ENCODE measurements at regions not wholly inside any gene's neighbourhood (a gene's known extent, or its start where the extent isn't known, plus 50 kb on each side); places are given as distances from the start of the nearest gene placed in this dataset.

- no peak for ATAC-seq
- no peaks in the 10 kb centered on the region for H3K36me3 ChIP-seq (ENCODE audit: control insufficient read depth, insufficient read depth, low read length)
- no peaks in the 10 kb centered on the region for H3K4me1 ChIP-seq (ENCODE audit: control insufficient read depth, insufficient read depth, low read length)
- POLR2A ChIA-PET = no interaction called here
- H3K4me3 ChIP-seq (ENCODE audit: low read depth in 2 of 2, low read length in 2 of 2) = no peak overlapping the region
- in situ Hi-C loops (cut with HindIII; ENCODE audit: low pct_unique_long_range_greater_than_20kb, low sequenced_read_pairs) (no loop called here), intact Hi-C loops (cut with micrococcal nuclease; ENCODE audit: unreplicated experiment) (no loop called here)
- no peak for TF ChIP-seq REST (IDR thresholded peaks at IDR 0.05; ENCODE audit: insufficient read depth in 1 of 2, low read depth in 2 of 2, low read length in 1 of 2)
- no peak for TF ChIP-seq TCF7L2 (IDR thresholded peaks at IDR 0.05; ENCODE audit: low read depth, low read length)
- TF ChIP-seq SIN3A (IDR thresholded peaks at IDR 0.05; ENCODE audit: borderline replicate concordance, insufficient read depth, low read depth, low read length) = no peak
- no peak for TF ChIP-seq POLR2AphosphoS5 (IDR thresholded peaks at IDR 0.05; ENCODE audit: low read depth, low read length)
- TF ChIP-seq CTCF (IDR thresholded peaks at IDR 0.05) = no peak
- CTCF ChIA-PET = no interaction called here
- BruUV-seq (replicated peaks) = no TSS peak
- DNase-seq (ENCODE audit: low read depth, low spot score) = no peak
- no peaks in the 10 kb centered on the region for H3K9me3 ChIP-seq (ENCODE audit: control insufficient read depth, insufficient read depth, low read depth, low read length)
- H3K27ac ChIP-seq (ENCODE audit: low read length) = no peak overlapping the region
- no peaks in the 10 kb centered on the region for H3K27me3 ChIP-seq (ENCODE audit: control insufficient read depth, insufficient read depth, low read length)
Observed at GRCh38 chr9:79974806-79975422, 403.1 kb downstream of the TLE4 start.

GRCh38 chr9:79973627-79974026 is 401.9 kb downstream of the TLE4 start:
- in situ Hi-C loops (cut with HindIII; ENCODE audit: low pct_unique_long_range_greater_than_20kb, low sequenced_read_pairs) (no loop called here), intact Hi-C loops (cut with micrococcal nuclease; ENCODE audit: unreplicated experiment) (no loop called here)
- Histone ChIP-seq H3K27me3 (ENCODE audit: control insufficient read depth, insufficient read depth, low read length) (no peaks in the 10 kb centered on the region), H3K36me3 (ENCODE audit: control insufficient read depth, insufficient read depth, low read length) (no peaks in the 10 kb centered on the region), H3K9me3 (ENCODE audit: control insufficient read depth, insufficient read depth, low read depth, low read length) (no peaks in the 10 kb centered on the region), H3K4me3 (ENCODE audit: low read depth in 2 of 2, low read length in 2 of 2) (no peak overlapping the region), H3K27ac (ENCODE audit: low read length) (no peak overlapping the region), H3K4me1 (ENCODE audit: control insufficient read depth, insufficient read depth, low read length) (no peaks in the 10 kb centered on the region)
- ChIA-PET POLR2A (no interaction called here), CTCF (no interaction called here)
- no peak for ATAC-seq
- DNase-seq (ENCODE audit: low read depth, low spot score) = no peak
- no TSS peak for BruUV-seq (replicated peaks)
- TF ChIP-seq POLR2AphosphoS5 (IDR thresholded peaks at IDR 0.05; ENCODE audit: low read depth, low read length) (no peak), TCF7L2 (IDR thresholded peaks at IDR 0.05; ENCODE audit: low read depth, low read length) (no peak), REST (IDR thresholded peaks at IDR 0.05; ENCODE audit: insufficient read depth in 1 of 2, low read depth in 2 of 2, low read length in 1 of 2) (no peak), CTCF (IDR thresholded peaks at IDR 0.05) (no peak), SIN3A (IDR thresholded peaks at IDR 0.05; ENCODE audit: borderline replicate concordance, insufficient read depth, low read depth, low read length) (no peak)

Data from Panc1 (cell line).